HFF-Myc (cell line): ENCODE measurements at regions not wholly inside any gene's neighbourhood (a gene's known extent, or its start where the extent isn't known, plus 50 kb on each side); places are given as distances from the start of the nearest gene placed in this dataset.
"Not testable (repeated sequence)": the region's sequence is repeated elsewhere in the genome, so short reads cannot be mapped to it uniquely, and the experiment has no call there.

Experiments
- DNase-seq: peaks from one replicate; pipeline ENCODE4 v3.0.0-alpha.2; 2011; ENCODE audit warnings: low read depth; ENCODE audit errors: extremely low read depth
- H3K4me3 ChIP-seq: replicated peaks from 2 replicates; pipeline ENCODE4 v1.5.1; 2011; ENCODE audit warnings: low read depth, mild to moderate bottlenecking, control low read depth, low read length
- TF ChIP-seq, protein P1 (sequence below): IDR thresholded peaks from 2 replicates; pipeline ENCODE4 v1.5.1; 2012; ENCODE audit warnings: mild to moderate bottlenecking, low read depth, low read length, control low read depth; ENCODE audit errors: missing control alignments

DNA sequence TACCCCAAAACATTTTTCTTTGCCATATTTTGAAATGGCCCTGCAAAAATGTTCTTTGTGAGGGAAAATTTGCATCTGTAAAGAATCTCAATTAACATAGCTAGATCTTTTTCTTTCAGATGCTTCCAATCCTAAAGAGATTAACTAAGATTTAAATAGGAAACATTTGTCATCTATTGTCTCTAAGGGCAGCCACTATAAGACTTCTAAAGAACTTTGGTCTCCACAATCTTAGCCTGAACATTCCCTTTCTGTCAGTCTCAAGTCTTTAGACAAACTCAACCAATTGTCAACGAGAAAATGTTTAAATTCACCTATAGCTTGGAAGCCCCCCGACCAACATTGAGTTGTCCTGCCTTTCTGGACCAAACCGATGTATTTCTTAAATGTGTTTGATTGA, 71.1 kb upstream of the RASSF8 start:
- DNase-seq: no peak
- TF ChIP-seq, protein P1, sequence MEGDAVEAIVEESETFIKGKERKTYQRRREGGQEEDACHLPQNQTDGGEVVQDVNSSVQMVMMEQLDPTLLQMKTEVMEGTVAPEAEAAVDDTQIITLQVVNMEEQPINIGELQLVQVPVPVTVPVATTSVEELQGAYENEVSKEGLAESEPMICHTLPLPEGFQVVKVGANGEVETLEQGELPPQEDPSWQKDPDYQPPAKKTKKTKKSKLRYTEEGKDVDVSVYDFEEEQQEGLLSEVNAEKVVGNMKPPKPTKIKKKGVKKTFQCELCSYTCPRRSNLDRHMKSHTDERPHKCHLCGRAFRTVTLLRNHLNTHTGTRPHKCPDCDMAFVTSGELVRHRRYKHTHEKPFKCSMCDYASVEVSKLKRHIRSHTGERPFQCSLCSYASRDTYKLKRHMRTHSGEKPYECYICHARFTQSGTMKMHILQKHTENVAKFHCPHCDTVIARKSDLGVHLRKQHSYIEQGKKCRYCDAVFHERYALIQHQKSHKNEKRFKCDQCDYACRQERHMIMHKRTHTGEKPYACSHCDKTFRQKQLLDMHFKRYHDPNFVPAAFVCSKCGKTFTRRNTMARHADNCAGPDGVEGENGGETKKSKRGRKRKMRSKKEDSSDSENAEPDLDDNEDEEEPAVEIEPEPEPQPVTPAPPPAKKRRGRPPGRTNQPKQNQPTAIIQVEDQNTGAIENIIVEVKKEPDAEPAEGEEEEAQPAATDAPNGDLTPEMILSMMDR: no peak
- H3K4me3 ChIP-seq: no peak overlapping the region

DNA sequence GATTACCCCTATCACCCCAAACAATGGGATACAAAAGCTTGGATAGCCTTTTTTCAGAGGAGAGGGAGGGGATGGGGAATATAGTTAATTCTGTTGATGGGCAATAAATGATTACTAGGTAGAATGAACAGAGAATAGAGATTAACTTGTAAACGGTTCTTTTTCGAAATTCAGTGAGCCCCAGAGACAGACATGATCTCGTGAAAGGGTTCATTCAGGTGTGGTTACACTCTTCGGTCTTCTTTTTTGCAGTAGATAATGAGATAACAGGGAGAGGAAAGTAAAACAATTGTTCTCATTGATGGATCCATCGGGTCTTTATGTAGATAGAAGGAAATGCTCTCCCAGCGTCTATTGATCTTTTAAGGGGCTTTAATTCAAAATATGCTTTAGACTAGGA, 69.3 kb upstream of the RASSF8 start:
- DNase-seq: no peak
- no peak overlapping the region for H3K4me3 ChIP-seq
- TF ChIP-seq, protein P1: no peak

DNA sequence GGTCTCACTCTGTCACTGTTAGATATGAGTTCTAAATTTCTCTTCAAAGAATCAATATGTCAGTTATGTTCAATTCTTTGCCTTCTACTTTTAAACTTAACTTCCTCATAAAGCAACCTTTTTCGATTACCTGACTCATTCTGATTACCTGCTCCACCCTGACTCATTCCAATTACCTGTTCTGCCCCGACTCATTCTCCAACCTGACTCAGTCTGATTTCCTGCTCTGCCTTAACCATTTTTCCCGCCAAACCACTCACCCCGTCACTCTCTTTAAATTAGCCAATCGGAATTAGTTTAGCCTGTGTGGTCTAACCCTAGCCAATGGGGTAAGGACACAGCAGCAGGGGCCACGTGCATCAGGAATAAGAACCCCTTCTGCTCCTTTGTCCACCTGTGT, 67.4 kb upstream of the RASSF8 start:
- DNase-seq: not testable (repeated sequence)

DNA sequence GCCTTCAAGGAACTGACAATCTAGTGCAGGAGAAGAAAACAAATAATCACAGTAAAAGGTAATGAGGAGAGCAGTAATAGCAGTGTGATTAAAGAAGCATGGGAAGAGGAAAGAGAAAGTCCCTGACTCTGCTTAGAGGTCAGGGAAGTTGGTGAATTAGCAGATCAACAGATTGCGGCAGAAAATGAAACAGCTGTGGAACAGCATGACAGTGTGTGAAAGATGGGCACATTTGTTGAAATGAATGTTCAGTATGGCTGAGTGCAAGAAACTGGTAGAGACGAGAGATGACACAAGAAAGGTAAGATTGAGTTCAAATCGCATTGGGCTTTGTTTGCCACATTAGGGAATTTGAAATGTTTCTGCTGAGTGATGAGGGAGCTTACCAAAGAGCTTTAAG, 63.7 kb upstream of the RASSF8 start:
- TF ChIP-seq, protein P1: no peak
- no peak for DNase-seq
- H3K4me3 ChIP-seq: no peak overlapping the region

More for the DNA sequence above, 67.4 kb upstream of the RASSF8 start:
- not testable (repeated sequence) for H3K4me3 ChIP-seq

DNA sequence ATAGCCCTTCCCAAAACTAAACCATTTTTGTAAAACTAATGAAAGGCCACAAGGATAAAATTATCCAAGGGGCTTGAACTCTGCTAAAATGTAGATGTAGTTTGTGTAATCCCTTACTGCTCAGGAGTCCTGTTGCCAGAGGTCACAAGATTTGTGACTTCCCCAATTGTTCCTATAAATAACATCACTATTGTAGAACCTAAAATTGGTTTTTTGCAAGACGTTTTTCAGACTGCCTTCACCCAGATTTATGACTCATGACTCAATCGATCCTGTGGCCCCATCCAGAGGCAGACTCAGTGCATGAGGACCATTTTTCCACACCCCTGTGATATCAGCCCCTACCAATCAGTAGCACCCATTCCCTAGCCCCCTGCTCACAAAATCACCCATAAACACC, 61.5 kb upstream of the RASSF8 start:
- TF ChIP-seq, protein P1: no peak
- DNase-seq: no peak
- no peak overlapping the region for H3K4me3 ChIP-seq

DNA sequence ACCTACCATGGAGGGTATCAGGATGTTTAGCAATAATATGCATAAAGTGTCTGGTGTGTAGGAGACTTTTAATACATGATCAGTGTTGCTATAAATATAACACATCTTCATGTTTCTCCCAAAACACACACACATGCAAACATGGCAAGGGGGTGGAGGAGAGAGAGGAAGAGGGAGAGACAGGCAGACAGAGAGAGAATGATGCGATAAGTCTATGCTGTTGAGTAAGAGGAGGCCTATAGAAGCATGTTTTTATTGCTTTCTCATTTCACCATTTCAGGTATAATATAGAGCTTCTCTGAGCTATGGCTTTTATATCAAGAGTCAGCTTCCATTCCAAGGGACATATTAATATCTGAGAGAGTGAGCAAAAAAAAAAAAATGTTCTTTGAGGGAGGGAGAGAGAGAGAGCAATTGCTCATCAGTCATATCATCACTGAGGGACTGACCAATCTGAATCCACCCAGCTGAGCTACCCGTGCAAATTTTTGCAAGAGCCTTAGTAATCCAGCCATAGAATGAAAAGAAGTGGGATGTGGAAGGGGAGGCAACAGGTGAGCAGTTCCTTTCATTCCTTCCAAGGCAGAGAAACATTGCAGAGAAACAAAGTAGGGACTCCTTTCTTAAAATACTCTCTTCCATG, 54.8 kb upstream of the RASSF8 start:
- TF ChIP-seq, protein P1: no peak
- no peak for DNase-seq
- H3K4me3 ChIP-seq: no peak overlapping the region

DNA sequence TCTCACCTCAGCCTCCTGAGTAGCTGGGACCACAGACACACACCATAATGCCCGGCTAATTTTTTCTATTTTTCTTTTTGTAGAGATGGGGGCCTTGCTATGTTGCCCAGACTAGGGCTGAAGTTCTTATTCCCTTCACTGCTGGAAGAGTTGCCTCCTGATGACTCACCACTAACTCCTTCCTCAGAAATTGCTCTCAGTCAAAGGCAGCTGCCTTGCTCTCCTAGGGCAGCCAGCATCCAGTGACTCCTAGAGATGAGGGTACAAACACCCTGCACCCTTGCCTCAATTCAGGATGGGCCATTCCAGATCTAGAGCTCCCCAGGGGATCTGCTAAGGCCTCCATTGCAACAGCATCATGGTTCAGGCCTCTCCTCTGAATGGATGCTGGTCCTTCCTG, 54.0 kb upstream of the RASSF8 start:
- no peak overlapping the region for H3K4me3 ChIP-seq
- TF ChIP-seq, protein P1: no peak
- DNase-seq: no peak
